Esophagus squamous epithelium (tissue), 5 donors: ENCODE measurements at regions not wholly inside any gene's neighbourhood (a gene's known extent, or its start where the extent isn't known, plus 50 kb on each side); places are given as distances from the start of the nearest gene placed in this dataset.

Experiments
- DNase-seq: peaks from one replicate; lab custom pipeline; 2025; lab: John Stamatoyannopoulos, UW
- H3K27ac ChIP-seq, 4 donors: fragments of 200-600 bp; sonication (generic); one replicate each; pipeline ENCODE4 v1.5.1; 2016 to 2019; ENCODE audit warnings: mild to moderate bottlenecking in 1 of 4
- H3K27me3 ChIP-seq, 4 donors: fragments of 200-600 bp; sonication (generic); 1 replicate in 3 of 4; 2 replicates in 1 of 4; pipeline versions ENCODE4 v1.5.1 to v1.6.0; 2017 to 2021; ENCODE audit warnings: antibody characterized with exemption in 1 of 4
- H3K36me3 ChIP-seq, 3 donors: fragments of 200-600 bp; sonication (generic); one replicate each; pipeline ENCODE4 v1.5.1; 2016 to 2019
- H3K4me1 ChIP-seq, 3 donors: fragments of 200-600 bp; sonication (generic); one replicate each; pipeline ENCODE4 v1.5.1; 2017 to 2019
- H3K4me3 ChIP-seq, 4 donors: fragments of 200-600 bp; sonication (generic); 1 replicate in 3 of 4; 2 replicates in 1 of 4; pipeline ENCODE4 v1.5.1; 2016 to 2019; ENCODE audit warnings: mild to moderate bottlenecking in 2 of 4, moderate library complexity in 1 of 4
- H3K9me3 ChIP-seq, 3 donors: fragments of 200-600 bp; sonication (generic); one replicate each; pipeline ENCODE4 v1.5.1; 2016 to 2019
- POLR2A ChIP-seq, 4 donors: fragments of 450-650 bp; IDR thresholded peaks; one replicate each; pipeline ENCODE4 v1.6.1; 2017; ENCODE audit warnings: antibody characterized with exemption in 4 of 4, mild to moderate bottlenecking in 4 of 4, moderate library complexity in 3 of 4
- WGBS, 2 donors: methylation state at CpG; one replicate each; pipeline ENCODE4 v1.1.5; 2018; 5-methylcytosine and 5-hydroxymethylcytosine counted together
- intact Hi-C: fragments of 100-400 bp; cut with DNase I; formaldehyde crosslinking; loops from one replicate; pipeline ENCODE4 v1.15.0; 2022
- TF ChIP-seq, protein P1 (sequence below), 6 experiments: fragments of 450-650 bp in 4 of 6; fragments of 200-600 bp in 2 of 6; sonication (generic) in 2 of 6; IDR thresholded peaks; one replicate each; pipeline ENCODE4 v1.5.1; 2016 to 2019; ENCODE audit warnings: antibody characterized with exemption in 6 of 6, mild to moderate bottlenecking in 4 of 6, moderate library complexity in 4 of 6
- donor health status: DM: yes; HTN: yes; CAD: no.

GRCh38 chr2:195160963-195161362, 496.1 kb upstream of the SLC39A10 start:
- H3K4me3 ChIP-seq: no peak overlapping the region
- no peaks in the 10 kb centered on the region for H3K9me3 ChIP-seq
- no peaks in the 10 kb centered on the region for H3K27me3 ChIP-seq
- intact Hi-C loops: no loop called here
- TF ChIP-seq, protein P1, sequence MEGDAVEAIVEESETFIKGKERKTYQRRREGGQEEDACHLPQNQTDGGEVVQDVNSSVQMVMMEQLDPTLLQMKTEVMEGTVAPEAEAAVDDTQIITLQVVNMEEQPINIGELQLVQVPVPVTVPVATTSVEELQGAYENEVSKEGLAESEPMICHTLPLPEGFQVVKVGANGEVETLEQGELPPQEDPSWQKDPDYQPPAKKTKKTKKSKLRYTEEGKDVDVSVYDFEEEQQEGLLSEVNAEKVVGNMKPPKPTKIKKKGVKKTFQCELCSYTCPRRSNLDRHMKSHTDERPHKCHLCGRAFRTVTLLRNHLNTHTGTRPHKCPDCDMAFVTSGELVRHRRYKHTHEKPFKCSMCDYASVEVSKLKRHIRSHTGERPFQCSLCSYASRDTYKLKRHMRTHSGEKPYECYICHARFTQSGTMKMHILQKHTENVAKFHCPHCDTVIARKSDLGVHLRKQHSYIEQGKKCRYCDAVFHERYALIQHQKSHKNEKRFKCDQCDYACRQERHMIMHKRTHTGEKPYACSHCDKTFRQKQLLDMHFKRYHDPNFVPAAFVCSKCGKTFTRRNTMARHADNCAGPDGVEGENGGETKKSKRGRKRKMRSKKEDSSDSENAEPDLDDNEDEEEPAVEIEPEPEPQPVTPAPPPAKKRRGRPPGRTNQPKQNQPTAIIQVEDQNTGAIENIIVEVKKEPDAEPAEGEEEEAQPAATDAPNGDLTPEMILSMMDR (IDR thresholded peaks at IDR 0.05): no peak
- no peak for TF ChIP-seq POLR2A (IDR thresholded peaks at IDR 0.05)
- no peak overlapping the region for H3K27ac ChIP-seq
- 81 to 87% methylated on average over 2 of the region's 2 CpGs for WGBS, 2 donors
- no peak for DNase-seq
- H3K4me1 ChIP-seq: no peaks in the 10 kb centered on the region
- H3K36me3 ChIP-seq: no peaks in the 10 kb centered on the region

DNA sequence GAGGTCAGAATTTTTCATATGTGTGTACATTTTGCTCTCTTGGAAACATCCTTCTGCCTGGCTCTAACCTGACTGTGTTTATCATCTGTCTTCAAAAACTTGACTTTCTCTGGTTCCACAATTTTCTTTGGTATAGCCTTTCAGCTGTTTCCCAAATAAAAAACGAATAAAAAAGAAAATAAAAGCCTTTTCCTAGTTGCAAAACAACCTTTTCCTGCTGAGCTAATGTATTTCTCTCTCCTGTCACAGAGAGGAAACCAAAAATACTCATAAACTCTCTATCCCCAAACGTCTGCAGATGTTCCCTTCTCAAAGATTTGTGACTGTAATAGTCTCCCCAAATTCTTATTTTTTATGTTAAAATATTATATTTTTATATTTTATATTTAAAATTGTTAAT, 505.3 kb upstream of the SLC39A10 start:
- Histone ChIP-seq H3K27ac (no peak overlapping the region), H3K27me3 (no peaks in the 10 kb centered on the region), H3K36me3 (no peaks in the 10 kb centered on the region), H3K9me3 (no peaks in the 10 kb centered on the region), H3K4me1 (no peaks in the 10 kb centered on the region), H3K4me3 (no peak overlapping the region)
- intact Hi-C loops: no loop called here
- TF ChIP-seq, protein P1 (IDR thresholded peaks at IDR 0.05): no peak
- TF ChIP-seq POLR2A (IDR thresholded peaks at IDR 0.05): no peak
- whole genome bisulfite sequencing, 2 donors: 2 to 5% methylated on average over 2 of the region's 2 CpGs
- DNase-seq: no peak

DNA sequence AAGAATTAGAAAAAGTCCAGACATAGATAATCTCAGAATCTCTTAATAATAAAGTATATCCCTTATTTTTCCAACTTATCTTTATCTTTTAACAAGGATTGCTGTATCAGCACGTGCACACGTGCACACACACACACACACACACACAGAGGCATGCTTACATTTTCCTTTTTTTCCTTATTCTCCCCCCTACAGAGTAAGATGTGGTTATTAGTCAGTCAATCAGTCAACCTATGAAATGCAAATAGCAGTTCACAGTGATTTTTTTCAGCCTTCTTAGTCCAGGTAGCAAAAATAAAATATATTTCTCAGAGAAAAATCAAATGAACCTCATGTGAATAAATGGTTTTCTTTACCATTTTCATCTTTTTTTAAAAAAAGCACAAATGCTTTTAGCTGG, 506.2 kb upstream of the SLC39A10 start:
- Histone ChIP-seq H3K4me1 (no peaks in the 10 kb centered on the region), H3K9me3 (no peaks in the 10 kb centered on the region), H3K4me3 (no peak overlapping the region), H3K27me3 (no peaks in the 10 kb centered on the region), H3K27ac (no peak overlapping the region), H3K36me3 (no peaks in the 10 kb centered on the region)
- intact Hi-C loops: no loop called here
- WGBS, 2 donors: 78% methylated on average over 2 of the region's 2 CpGs
- TF ChIP-seq POLR2A (IDR thresholded peaks at IDR 0.05): no peak
- TF ChIP-seq, protein P1 (IDR thresholded peaks at IDR 0.05): no peak
- no peak for DNase-seq

- WGBS, 2 donors: 72 to 78% methylated on average over 5 of the region's 5 CpGs
- H3K27ac ChIP-seq: no peak overlapping the region
- TF ChIP-seq, protein P1 (IDR thresholded peaks at IDR 0.05): no peak
- no peak for TF ChIP-seq POLR2A (IDR thresholded peaks at IDR 0.05)
- no peaks in the 10 kb centered on the region for H3K4me1 ChIP-seq
- H3K9me3 ChIP-seq: peaks cover 0 to 3% (median 0%) of the 10 kb centered on the region in 3 donors
- H3K4me3 ChIP-seq: no peak overlapping the region
- H3K36me3 ChIP-seq: no peaks in the 10 kb centered on the region
- intact Hi-C loops: no loop called here
- no peaks in the 10 kb centered on the region for H3K27me3 ChIP-seq
- no peak for DNase-seq
These were observed 509.0 kb upstream of the SLC39A10 start for GRCh38 chr2:195148004-195148403.

- H3K4me1 ChIP-seq: no peaks in the 10 kb centered on the region
- no peak overlapping the region for H3K27ac ChIP-seq
- no peaks in the 10 kb centered on the region for H3K36me3 ChIP-seq
- intact Hi-C loops: no loop called here
- no peak for DNase-seq
- 65 to 68% methylated on average over 4 of the region's 4 CpGs for WGBS, 2 donors
- TF ChIP-seq, protein P1 (IDR thresholded peaks at IDR 0.05): no peak
- TF ChIP-seq POLR2A (IDR thresholded peaks at IDR 0.05): no peak
- peaks cover 0 to 3% (median 0%) of the 10 kb centered on the region in 3 donors for H3K9me3 ChIP-seq
- H3K27me3 ChIP-seq: no peaks in the 10 kb centered on the region
- H3K4me3 ChIP-seq: no peak overlapping the region
These were observed 510.1 kb upstream of the SLC39A10 start for GRCh38 chr2:195146761-195147541.
